ENCODE measurements at regions not wholly inside any gene's neighbourhood (a gene's known extent, or its start where the extent isn't known, plus 50 kb on each side); places are given as distances from the start of the nearest gene placed in this dataset.

- TF ChIP-seq POLR2A (IDR thresholded peaks at IDR 0.05; ENCODE audit: low read length), result no peak
- no peak for TF ChIP-seq GATA1 (IDR thresholded peaks at IDR 0.05; ENCODE audit: low read depth, low read length)
Observed at GRCh38 chr2:238553159-238553558, 126.4 kb downstream of the ASB1 start.
